ENCODE measurements at regions not wholly inside any gene's neighbourhood (a gene's known extent, or its start where the extent isn't known, plus 50 kb on each side); places are given as distances from the start of the nearest gene placed in this dataset.

DNA sequence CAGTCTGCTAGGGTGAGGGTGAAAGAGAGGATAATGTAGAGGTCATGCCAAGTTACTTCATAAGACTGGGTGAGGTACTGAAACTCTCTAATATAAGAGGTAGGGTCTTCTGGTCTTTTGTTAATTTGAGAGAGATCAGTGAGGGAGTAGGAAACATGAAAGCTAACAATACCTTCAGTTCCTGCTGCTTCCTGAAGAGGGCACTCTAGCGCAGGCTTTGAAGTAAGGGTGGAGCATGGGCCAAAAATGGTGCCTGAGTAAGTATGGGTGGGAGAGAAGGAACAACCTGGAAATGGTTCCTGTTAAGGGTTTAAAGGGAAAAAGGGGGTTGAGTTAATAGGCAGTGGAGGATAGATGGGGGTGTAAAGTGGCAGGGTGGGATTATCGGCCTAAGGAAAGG, 2449.5 kb downstream of the TP53TG3F start:
- TF ChIP-seq ELF4 (IDR thresholded peaks at IDR 0.05) (no peak), BHLHE40 (IDR thresholded peaks at IDR 0.05; ENCODE audit: borderline replicate concordance) (no peak), FOXA1 (IDR thresholded peaks at IDR 0.05) (no peak), ARNT (IDR thresholded peaks at IDR 0.05) (no peak), NFRKB (IDR thresholded peaks at IDR 0.05) (no peak), FOXK2 (IDR thresholded peaks at IDR 0.05) (no peak), FOXM1 (IDR thresholded peaks at IDR 0.05; ENCODE audit: borderline replicate concordance) (no peak), L3MBTL2 (conservative IDR thresholded peaks at IDR 0.05) (no peak), SUZ12 (IDR thresholded peaks at IDR 0.05) (no peak)
- TF ChIP-seq, protein P1, sequence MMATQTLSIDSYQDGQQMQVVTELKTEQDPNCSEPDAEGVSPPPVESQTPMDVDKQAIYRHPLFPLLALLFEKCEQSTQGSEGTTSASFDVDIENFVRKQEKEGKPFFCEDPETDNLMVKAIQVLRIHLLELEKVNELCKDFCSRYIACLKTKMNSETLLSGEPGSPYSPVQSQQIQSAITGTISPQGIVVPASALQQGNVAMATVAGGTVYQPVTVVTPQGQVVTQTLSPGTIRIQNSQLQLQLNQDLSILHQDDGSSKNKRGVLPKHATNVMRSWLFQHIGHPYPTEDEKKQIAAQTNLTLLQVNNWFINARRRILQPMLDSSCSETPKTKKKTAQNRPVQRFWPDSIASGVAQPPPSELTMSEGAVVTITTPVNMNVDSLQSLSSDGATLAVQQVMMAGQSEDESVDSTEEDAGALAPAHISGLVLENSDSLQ (IDR thresholded peaks at IDR 0.05): no peak

All from HEK293T (cell line).